ENCODE measurements at regions not wholly inside any gene's neighbourhood (a gene's known extent, or its start where the extent isn't known, plus 50 kb on each side); places are given as distances from the start of the nearest gene placed in this dataset.
A peak's percentile ranks its signal among the peaks of the same experiment; 100 is the strongest.

DNA sequence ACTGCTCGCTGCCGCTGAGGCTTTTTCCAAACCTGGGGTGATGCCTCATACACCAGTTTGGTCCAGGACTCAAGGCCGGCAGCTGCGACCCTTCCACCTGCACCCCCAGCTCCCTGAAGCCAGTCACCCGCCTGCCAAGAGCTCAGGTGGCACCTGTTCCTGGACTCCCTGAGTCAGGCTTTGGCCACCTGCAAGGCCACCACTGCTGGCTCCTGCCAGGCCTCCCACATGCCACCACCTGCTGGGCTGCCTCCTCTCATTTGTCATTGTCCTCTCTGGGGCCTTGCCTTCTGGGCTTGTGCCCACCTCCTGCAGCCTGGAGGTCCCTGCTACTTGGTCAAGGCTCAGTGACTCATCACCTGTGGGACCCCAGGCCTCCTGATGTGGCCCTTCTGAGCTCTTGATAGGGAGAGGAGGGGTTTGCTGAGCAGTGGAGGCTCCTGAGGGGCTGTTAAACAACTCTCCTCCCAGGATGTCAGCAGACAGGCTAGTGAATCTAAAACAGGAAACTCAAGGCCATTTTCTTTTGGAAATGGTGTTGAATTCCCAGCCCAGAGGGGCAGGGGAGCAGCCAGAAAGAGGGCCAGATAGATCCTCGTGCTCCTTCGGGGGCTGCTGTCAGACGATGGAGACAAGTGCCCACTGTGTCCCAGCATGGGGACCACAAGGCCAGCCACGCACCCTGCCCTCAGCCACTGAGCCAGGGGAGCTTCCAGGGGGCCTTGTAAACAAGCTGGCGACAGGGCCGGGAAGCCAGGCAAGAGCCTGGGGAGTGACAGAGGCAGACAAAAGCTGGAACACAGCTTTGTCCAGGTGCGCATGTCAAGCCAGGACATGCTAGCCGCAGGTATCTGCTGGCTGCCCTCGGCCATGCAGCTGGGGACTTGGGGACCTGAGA lies 416.8 kb downstream of the LRATD1 start:
- DNase-seq, result no peak

DNA sequence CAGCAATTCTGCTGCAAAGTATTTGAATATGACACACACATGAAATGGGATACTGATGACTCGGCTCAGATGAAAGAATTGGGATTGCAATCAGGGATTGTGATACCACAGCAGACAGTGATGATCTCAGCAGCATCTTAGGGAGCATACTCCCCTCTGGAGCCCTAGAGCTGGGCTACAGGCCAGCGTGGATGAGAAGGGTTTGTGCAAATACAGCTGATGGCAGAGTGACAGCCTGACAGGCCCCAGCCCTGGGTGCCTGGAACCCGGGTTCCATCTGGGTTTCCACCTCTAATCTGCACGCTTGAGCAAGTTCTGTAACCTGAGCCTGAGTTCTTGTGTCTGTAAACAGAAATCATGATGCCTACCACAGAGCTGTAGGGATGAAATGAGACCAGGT lies 418.0 kb downstream of the LRATD1 start:
- DNase-seq, result no peak

DNA sequence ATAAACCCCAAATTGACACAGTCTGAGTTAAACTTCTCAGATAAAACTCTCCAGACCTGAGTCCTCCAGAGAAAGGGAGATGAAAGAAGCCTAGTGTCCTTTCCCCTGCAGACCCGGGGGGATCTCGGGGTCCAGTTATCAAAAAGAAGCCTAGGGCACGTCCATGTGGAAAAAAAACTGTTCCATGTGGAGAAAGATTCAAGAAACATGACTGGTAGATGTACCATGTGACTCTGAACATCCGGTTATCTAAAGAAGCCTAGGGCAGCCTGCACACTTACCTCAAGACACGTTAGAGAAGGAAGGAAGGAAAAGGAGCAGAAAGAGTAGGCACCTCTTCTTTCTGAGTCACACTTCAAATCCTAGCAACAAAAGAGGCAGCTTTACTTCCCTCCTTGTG lies 421.0 kb downstream of the LRATD1 start:
- DNase-seq, result no peak

DNA sequence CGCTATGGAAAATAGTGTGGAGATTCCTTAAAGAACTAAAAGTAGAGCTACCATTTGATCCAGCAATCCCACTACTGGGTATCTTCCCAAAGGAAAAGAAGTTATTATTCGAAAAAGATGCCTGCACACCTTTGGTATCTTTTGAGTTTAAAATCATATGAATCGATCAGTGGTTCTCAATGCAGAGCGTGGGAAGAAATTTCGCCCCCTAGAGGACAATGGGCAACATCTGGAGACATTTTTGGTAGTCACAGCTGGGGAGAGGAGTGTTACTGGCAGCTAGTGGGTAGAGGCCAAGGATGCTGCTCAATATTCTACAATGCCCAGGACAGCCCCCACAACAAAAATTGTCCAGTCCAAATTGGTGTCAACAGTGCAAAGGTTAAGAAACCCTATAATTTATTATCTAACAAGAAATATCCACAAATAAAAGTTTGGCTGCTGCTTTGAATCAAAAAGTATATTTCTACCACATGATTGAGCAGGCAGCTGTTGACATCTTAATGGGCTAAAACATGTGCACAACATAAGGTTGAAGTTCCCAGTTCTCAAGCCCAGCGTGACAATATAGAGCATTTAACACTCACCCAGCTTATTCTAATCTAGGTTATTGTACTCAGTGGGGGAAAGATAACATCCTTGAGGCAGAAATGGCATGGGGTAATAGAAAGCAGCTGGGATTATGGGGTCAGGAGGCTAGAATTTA lies 425.7 kb downstream of the LRATD1 start:
- no peak for DNase-seq

DNA sequence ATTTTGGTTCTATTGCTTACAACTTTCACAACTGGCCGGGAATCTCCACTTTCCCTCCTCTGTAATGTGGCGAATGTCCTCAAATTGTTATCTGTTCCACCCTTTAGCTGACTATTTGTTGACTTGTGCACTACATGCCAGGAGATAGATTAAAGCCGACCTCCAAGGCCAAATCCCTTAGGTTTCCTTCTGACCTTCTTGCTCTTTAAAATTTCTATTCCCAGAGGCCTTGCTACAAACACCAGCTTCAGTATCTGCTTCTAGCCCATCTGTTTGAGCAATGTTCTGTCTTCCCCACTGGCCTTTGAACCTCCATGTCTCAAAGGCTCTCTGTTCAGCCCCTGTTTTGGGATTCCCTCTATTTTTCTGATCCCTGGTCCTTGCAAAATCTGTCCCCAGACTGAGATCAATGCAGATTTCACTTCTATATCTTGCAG lies 426.2 kb downstream of the LRATD1 start:
- no peak for DNase-seq

DNA sequence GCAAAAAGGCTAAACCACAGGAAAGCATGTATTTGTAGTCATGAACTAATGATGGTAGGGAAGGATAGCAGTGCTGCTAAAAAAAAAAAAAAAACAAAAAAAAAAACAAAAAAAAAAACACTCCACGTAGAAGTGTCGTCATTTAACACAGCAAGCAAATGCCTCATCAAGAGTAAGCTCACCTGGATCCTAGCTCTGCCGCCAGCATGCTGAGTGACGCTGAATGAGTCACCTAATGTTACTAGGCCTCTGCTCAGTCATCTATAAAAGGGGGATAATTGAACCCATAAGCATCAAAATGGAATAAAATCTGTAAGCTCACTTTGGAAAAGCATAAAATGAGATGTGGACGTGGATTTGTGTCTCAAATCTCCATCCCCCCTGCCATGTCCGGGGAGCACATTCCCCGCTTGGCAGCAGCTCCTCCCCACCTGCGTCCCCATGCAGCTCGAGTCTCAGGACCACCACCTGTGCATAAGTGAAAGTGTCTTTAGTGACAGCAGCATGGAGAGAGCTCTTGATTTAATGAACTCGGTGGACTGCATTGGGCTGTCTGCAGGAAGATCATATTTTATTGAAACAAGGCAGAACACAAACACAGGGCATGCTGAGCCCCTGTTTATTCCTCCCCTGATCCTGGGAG lies 427.5 kb downstream of the LRATD1 start:
- DNase-seq, result peak; percentile 15

DNA sequence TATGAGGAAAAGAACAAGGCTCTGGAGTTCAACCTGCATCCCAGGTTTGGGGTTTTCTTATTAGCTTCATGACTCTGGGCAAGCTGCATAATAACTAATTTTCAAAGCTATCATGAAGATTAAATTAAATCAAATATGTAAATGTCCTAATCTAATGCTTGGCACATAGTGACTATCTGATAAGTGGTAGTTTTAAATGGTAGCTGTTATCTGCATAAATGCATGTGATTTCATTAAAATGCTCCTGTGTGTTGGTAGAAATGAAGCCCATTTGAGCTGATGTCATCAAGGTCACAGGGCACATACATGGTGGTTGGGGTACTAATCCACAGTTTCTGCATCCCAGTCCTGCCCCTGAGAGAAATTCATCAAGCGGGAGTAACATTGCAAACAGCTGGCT lies 428.8 kb downstream of the LRATD1 start:
- no peak for DNase-seq

DNA sequence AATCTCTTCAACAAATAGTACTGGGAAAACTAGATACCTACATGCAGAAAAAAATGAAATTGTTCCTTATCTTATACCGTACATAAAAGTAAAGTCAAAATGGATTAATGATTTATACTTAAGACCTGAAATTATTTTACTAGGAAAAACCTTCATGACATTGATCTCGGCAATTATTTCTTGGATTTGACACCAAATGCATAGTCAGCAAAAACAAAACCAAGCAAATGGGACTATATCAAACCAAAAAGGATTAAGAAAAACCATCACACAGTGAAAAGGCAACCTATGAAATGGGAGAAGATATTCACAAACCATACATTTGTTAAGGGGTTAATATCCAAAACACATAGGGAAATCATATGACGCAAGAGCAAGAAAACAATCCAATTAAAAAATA lies 433.6 kb downstream of the LRATD1 start:
- DNase-seq, result no peak

DNA sequence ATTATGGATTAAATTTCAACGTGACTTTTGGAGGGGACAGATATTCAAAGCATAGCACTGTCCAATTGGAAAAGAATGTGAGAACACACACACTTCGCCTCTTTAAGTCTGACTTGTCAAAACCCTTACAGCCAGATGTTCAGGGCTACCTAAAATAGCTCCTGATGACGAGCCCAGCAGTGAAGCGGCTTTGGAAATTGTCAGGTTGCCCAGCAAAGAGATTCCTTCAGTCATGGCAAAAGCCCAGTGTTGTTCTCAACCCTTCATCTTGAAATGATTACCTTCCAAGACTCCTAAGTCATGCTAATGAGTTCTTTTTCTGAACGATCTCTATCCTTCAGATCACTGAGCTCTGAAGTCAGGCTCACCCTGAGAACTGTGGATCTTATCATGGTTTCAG lies 436.6 kb downstream of the LRATD1 start:
- DNase-seq, result no peak

DNA sequence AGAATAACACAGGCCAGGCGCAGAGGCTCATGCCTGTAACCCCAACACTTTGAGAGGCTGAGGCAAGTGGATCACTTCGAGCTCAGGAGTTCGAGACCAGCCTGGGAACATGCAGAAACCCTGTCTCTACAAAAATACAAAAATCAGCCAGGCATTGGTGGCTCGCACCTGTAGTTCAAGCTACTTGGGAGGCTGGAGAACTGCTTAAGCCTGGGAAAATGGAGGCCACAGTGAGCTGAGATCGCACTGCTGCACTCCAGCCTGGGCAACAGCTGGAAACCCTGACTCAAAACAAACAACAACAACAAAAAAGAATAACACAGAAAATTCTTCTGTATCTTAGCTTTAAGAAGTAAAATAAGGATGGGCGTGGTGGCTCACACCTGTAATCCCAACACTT lies 440.3 kb downstream of the LRATD1 start:
- no peak for DNase-seq

DNA sequence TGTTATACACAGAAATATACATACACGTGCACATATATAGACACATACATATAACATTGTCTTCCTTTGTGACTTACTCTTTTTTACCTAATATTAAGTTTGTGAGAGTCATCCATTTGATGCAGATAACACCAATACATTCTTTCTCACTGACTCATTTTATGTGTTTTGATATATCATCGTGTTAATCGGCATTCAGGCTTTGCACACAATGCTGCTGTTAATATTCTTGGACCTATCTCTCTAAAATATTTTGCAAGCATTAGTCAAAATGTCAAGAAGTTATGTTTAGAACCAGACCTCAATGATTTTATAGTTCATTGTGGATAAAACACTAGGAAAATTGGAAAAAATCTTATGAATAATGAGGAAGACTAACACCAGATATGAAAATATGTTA lies 441.1 kb downstream of the LRATD1 start:
- no peak for DNase-seq

DNA sequence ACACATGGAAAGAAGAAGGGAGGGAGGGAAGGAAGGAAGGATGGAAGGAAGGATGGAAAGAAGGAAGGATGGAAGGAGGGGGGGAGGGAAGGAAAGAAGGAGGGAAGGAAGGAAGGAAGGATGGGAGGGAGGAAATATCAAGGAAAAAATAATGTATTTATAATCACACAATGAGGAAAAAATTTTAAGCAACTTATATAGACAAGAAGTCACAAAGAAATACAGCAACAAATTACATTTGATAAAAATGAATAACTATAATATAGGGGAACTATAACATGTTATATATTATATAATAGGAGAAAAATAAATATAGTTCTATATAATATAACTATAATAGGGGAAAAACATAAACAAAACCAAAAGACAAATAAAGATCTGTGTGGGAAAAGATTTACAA lies 441.8 kb downstream of the LRATD1 start:
- DNase-seq, result no peak

DNA sequence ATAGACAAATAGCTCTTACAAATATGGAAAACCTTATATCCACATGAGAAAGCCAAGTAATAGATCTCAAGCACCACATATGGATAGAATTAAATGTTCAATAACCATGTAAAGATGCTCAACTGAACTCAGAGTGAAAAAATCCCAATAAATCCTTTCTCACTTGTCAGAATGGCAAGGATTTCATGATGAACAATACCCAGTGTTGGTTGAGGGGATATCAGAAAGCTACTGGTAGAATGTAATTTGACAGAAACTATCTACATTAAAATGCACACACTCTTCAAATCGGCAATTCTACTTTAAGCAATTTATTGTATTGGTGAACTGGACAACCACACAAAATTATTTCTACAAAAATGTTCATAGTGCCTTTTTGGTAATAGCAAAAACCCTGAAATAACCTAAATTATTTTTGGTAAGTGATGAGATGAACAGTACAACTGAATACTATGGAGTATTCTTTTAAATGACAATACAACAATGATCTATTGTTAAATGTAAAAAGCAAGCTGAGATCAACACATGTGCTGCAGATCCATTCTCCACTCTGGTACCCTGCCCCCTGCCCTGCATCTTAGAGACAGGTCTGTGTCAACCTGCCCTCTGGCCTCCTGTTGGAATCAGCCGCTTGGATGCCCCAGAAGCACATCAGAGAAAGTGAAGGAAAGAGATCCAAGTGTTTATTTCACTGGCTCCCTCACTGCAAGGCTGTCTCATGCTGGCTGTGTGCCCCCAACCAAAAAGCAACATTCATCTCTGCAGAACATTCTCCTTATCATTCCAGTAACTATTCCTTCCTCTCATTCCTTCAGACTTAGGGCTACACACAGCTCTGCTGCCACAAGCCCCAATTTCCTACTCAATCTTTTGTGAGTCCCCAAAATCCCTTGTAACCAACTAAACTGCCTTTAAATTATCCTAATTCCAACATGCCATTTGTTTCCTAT lies 442.5 kb downstream of the LRATD1 start:
- DNase-seq, result no peak

DNA sequence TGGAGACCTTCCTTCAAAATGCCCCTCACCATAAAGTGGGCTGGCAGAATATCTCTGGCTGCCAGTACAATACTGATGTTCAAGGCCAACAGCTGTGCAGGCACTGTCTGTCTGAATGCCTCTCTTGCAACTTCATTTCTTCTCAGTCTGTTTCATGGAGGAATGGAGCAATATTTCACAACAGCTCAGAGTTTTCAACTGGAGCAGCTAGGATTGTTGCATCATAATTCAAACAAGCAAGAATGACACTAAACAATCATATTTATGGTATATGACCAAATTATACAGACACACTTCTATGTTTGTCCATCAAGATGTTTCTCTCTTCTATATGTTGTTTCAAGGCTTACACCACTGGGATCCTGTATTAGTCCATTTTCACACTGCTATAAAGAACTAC lies 444.2 kb downstream of the LRATD1 start:
- no peak for DNase-seq

DNA sequence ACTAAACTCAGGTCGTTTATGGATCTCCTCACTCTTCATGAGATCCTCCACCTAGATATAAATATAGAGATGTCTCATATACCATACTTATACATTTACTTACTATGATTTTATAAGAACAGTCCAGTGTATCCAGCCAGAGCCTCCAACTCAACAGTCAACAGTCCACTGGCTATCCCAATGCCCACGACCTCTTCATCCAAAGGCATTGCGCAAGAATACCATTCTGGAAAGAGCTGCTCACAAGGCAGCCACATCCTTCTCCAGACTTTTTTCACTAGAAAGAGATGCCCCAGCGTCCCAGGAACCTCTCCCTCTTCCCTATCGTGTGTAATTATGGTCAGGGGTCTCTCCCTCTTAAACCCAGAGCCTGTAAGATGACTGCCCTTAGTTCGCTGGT lies 448.8 kb downstream of the LRATD1 start:
- DNase-seq, result no peak

DNA sequence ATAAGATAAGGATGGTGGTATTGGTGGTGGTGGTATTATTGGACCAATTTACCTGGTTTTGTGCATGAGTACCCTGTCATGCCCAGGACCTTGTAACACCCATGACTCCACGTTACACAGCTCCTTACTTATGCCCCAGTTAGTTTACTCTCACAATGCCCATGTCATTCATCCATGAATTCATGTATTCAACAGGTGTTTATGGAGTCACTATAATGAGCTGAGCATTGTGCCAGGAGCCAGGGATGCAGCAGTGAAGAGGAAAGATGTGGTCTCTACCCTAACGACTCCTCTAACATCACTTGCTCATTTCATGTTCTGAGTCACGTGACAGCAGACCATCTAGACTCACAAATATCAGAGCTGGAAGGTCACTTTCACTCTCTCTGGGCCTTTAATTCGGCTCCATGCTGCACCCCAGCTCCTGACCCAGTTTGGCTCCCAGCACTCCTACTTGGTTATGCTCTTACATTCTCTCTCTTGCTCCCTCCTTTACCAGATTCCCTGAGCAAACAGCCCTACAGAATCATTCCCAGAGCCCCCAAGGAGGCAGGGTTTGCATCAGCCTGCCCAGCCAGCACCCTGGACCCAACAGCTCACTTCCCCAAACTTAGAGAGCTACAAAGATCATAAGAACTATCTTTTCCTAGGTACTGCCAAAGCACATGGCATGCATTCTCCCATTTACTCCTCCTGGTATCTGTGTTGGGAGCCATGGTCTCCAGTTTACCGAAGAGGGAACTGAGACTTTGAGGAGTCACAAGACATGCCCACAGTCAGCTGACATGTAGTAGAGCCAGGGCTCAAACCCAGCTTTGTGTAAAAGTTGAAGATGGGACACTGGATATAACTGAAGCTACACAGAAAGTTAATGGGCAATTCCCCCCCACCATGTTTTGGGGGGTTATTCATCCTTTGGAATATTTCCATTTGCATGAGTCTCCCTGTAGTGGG lies 449.9 kb downstream of the LRATD1 start:
- no peak for DNase-seq

DNA sequence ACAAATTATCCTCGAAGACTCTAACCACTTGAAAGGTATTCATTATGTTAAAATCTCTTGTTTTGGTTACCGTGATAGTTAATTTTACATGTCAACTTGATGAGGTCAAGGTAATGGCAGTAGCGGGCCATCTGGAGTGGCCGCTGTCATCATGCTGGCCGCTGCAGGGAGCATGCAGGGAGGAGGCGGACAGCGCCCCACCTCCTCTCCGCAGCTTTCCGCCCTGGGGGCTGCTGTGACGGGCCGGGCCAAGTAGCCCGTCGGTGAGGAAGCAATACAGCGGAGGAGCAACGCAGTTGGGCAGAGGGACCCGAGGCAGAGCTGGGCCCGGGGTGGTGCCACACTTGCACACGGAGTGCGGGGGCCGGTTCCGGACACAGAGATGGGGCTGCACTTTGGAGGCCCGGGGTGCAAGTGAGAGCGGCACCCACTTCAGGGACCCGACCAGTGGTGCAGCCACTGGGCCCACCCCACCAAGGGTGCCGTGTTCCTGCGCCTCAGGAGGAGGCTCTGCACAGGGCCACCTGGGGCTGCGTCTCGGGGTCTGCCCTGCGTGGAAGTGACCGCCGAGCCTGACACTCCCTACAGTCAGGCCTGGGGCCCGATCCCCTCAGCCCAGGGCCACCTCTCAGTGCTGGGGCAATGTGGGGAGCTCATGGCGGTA lies 452.4 kb downstream of the LRATD1 start:
- no peak for DNase-seq

DNA sequence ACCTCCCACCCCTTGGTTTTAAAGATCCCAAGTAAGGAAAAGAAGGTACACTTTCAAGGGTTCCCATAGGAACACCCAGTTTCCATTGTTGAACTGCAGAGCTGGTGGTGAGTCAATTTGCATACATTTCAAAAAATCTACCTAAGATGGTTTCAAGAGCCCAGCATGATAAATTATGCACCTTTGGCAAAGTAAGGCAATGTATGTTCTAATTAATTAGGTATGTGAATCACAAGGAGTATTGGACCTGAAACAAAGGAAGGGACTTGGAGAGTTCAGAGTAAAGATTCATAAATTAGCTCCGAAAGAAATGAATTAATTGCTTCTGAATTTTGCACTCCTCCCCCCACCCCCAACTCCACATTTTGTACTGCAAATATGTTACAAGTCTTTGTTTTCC lies 459.7 kb downstream of the LRATD1 start:
- DNase-seq, result no peak

DNA sequence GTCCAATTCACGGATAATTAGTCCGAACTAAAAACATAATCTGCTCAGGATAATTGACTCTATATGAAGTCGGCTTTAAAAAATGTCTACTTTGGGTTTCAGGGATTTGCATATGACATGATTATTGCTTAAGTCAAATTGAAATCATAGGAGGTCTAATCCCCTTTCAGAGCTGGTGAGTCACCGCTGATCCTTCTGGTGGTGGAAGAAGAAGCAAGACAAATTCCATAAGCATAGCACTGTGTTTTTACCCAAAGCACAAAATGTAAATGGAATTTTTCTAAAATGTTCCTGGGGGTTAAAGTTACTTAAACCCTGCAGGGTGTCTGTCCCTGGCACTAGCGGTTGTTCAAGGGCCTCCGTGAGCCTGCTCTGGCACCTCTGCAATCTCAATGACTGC lies 460.2 kb downstream of the LRATD1 start:
- DNase-seq, result no peak

DNA sequence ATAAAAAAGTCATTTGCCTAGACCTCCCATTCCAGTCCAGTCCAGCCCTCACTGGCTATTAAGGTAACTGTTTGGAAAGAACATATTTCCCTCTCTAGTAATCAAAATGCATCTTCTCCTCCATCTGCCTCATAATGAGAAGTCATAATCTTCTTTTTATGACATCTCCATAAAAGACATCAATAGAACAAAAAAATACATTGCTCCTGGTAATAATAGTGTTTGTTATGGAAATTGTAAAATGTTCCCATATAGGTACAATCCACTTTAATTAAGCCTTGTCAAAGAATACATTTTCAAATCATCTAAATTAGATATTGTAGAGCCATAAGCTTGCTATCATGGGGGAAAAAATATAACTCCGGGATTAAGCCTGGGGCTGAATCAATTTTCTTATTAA lies 461.6 kb downstream of the LRATD1 start:
- DNase-seq, result no peak

DNA sequence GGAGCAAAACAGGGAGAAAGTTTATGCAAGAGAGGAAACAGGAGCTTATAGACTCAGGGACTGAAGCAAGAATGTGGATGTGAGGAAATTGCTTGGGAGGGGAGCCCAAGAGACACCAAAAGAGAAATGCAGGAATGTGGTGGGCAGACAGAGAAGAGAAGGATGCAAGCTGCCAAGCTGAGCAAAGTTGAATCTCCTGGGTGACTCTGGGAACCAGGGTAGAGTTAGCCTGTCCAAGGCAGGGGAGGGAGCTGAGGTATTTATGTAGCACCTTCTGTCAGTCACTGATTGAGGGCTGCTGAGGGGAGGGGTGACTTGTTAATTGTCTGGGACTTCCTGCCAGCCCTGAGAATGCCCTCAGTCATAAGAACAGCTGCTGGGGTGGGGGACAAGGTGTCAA lies 464.3 kb downstream of the NBAS start:
- DNase-seq, result no peak
